NB4 (cell line): ENCODE measurements at regions not wholly inside any gene's neighbourhood (a gene's known extent, or its start where the extent isn't known, plus 50 kb on each side); places are given as distances from the start of the nearest gene placed in this dataset.

Experiments
- DNase-seq: peaks from one replicate; pipeline ENCODE4 v3.0.0; 2010; ENCODE audit warnings: low read depth
- H3K4me3 ChIP-seq: one replicate; pipeline ENCODE4 v1.5.1; 2011; ENCODE audit warnings: mild to moderate bottlenecking, low read depth, low read length, moderate library complexity
- MYC ChIP-seq: IDR thresholded peaks from 2 replicates; pipeline ENCODE4 v1.6.1; 2011; ENCODE audit warnings: low read depth, low read length
- POLR2A ChIP-seq: IDR thresholded peaks from 2 replicates; pipeline ENCODE4 v1.6.1; 2011; ENCODE audit warnings: mild to moderate bottlenecking; ENCODE audit not compliant: insufficient read length; ENCODE audit errors: extremely low read depth
- TF ChIP-seq, protein P1 (sequence below): IDR thresholded peaks from 2 replicates; pipeline ENCODE4 v1.6.1; 2011; ENCODE audit warnings: low read depth, low read length
- TF ChIP-seq, protein P2 (sequence below): IDR thresholded peaks from one replicate; pipeline ENCODE4 v1.5.1; 2012; ENCODE audit warnings: low read depth, low read length

DNA sequence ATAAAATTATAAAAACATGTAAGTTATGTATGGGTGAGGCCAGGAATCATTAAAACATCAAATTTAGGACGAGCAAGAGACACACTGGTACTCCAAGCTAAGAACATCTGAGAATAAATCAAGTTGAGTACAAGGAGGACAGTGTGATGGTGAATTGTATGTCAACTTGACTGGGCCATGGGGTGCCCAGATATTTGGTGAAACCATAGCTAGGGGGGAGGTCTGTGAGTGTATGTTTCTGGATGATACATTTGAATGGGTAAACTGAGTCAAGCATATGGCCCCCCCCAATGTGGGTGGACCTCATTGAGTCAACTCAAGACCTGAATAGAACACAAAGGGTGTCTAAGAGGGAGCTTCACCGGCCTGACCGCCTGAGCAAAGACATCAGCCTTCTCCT, 115.3 kb upstream of the BCOR start:
- H3K4me3 ChIP-seq: no peak overlapping the region
- TF ChIP-seq, protein P1, sequence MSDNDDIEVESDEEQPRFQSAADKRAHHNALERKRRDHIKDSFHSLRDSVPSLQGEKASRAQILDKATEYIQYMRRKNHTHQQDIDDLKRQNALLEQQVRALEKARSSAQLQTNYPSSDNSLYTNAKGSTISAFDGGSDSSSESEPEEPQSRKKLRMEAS: no peak
- TF ChIP-seq, protein P2, sequence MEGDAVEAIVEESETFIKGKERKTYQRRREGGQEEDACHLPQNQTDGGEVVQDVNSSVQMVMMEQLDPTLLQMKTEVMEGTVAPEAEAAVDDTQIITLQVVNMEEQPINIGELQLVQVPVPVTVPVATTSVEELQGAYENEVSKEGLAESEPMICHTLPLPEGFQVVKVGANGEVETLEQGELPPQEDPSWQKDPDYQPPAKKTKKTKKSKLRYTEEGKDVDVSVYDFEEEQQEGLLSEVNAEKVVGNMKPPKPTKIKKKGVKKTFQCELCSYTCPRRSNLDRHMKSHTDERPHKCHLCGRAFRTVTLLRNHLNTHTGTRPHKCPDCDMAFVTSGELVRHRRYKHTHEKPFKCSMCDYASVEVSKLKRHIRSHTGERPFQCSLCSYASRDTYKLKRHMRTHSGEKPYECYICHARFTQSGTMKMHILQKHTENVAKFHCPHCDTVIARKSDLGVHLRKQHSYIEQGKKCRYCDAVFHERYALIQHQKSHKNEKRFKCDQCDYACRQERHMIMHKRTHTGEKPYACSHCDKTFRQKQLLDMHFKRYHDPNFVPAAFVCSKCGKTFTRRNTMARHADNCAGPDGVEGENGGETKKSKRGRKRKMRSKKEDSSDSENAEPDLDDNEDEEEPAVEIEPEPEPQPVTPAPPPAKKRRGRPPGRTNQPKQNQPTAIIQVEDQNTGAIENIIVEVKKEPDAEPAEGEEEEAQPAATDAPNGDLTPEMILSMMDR: no peak
- TF ChIP-seq POLR2A (no peak), MYC (no peak)
- DNase-seq: no peak

DNA sequence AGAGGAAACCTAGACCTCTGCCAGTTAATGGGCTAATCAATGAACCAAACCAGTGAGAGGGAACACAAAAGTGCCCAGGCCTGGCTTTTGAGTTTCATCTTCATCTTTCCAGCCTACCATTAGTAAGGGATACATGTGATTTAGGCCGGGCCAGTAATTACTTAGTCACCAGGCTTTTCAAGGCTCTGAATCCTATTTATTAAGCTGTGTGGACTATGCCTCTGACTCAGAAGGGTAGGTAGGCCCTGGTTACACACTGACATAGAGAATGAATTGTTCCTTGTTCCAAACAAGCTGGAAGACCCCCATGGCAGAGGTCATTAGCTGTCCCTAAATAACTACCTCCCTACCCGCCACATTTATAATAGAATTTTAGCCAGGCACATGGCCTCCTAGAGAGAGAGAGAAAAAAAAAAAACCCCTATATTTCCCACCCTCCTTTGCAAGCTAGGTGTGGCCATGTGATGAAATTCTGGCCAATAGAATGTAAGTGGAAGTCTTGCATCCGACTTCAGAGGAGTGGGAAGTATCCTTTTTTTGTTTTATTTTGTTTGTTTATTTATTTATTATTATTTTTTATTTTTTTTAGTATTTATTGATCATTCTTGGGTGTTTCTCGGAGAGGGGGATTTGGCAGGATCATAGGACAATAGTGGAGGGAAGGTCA, 112.3 kb upstream of the BCOR start:
- TF ChIP-seq, protein P1: no peak
- TF ChIP-seq, protein P2: no peak
- no peak for TF ChIP-seq POLR2A
- DNase-seq: no peak
- H3K4me3 ChIP-seq: no peak overlapping the region

DNA sequence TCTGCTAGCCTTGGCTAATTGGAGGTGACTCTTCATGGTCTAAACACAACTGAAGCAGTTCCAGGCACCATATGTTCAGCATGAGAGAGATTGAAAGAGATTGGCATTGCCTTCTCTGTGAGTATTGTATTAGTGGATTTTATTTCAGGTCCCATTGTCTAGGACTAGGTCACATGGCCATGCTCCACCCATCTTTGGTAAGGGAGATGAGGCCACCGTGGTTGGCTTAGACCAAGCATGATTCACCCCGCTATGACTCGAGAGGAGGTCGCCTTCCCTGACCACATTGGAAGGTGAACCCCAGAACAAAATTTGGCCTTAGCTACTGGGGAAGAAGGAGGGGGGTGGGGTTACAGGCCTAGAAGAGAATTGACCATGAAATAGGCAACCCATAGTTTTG, 109.9 kb upstream of the BCOR start:
- H3K4me3 ChIP-seq: no peak overlapping the region
- TF ChIP-seq POLR2A (no peak), MYC (no peak)
- TF ChIP-seq, protein P2: no peak
- TF ChIP-seq, protein P1: peak; percentile 50
- peak; percentile 66 for DNase-seq

DNA sequence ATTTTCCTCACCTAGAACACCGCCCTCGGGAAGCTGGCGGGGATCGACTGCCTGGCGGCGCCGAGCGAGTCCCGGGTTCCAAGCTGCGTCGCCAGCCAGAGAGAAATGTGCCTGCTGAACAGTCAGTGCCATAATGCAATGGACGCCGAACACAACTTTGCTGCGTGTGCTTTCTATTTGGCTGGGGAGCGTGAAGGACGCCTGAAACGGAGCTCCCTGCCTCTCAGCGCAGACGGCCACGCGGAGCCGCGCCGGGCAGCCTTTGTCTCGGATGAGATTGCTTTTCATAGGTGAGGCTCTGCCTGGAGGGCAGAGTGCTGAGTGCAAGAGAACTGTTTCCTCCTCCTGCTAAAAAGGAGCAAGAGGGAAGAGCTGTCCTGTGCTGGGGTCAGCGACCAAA, 107.7 kb upstream of the BCOR start:
- no peak overlapping the region for H3K4me3 ChIP-seq
- DNase-seq: no peak

DNA sequence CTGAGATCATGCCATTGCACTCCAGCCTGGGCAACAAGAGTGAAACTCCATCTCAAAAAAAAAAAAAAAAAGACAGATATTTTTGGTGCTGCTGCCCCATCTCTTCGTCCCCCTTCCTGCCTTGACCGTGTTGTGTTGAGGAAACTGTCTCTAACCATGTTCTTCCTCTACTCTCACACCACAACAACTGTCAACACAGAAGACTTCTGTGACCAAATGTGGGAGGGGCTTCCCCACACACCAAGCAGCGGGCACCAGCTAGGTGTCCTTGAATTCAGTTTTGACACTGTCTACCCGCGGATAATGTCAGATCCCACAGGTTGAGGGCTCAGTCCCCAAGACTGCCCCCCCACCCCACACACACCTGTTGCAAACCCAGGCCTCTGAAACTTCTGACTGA, 104.7 kb upstream of the BCOR start:
- no peak for TF ChIP-seq MYC
- TF ChIP-seq, protein P2: no peak
- TF ChIP-seq, protein P1: no peak
- TF ChIP-seq POLR2A: no peak

More for the DNA sequence above, 107.7 kb upstream of the BCOR start:
- TF ChIP-seq MYC: no peak
- no peak for TF ChIP-seq POLR2A
- TF ChIP-seq, protein P2: no peak
- TF ChIP-seq, protein P1: no peak

More for the DNA sequence above, 104.7 kb upstream of the BCOR start:
- DNase-seq: peak; percentile 51
- H3K4me3 ChIP-seq: no peak overlapping the region
